Sciatic nerve (tissue), 2 donors: ENCODE measurements at regions not wholly inside any gene's neighbourhood (a gene's known extent, or its start where the extent isn't known, plus 50 kb on each side); places are given as distances from the start of the nearest gene placed in this dataset.
"Not testable (repeated sequence)": the region's sequence is repeated elsewhere in the genome, so short reads cannot be mapped to it uniquely, and the experiment has no call there.

Experiments
- ATAC-seq: fragments of 200-7000 bp; cut with Tn5 transposase; one replicate; pipeline ENCODE4 v1.9.1; 2020; ENCODE audit warnings: mild to moderate bottlenecking, moderate library complexity
- DNase-seq: peaks from one replicate; pipeline ENCODE4 v3.0.0-alpha.2; 2020; ENCODE audit warnings: low spot score
- intact Hi-C: fragments of 100-400 bp; cut with DNase I; formaldehyde crosslinking; loops from one replicate; pipeline ENCODE4 v1.14.2; 2022
- donor health status: DM: no; HTN: no; CAD: no.
- donor health status: DM: no; HTN: no; CAD: no.

DNA sequence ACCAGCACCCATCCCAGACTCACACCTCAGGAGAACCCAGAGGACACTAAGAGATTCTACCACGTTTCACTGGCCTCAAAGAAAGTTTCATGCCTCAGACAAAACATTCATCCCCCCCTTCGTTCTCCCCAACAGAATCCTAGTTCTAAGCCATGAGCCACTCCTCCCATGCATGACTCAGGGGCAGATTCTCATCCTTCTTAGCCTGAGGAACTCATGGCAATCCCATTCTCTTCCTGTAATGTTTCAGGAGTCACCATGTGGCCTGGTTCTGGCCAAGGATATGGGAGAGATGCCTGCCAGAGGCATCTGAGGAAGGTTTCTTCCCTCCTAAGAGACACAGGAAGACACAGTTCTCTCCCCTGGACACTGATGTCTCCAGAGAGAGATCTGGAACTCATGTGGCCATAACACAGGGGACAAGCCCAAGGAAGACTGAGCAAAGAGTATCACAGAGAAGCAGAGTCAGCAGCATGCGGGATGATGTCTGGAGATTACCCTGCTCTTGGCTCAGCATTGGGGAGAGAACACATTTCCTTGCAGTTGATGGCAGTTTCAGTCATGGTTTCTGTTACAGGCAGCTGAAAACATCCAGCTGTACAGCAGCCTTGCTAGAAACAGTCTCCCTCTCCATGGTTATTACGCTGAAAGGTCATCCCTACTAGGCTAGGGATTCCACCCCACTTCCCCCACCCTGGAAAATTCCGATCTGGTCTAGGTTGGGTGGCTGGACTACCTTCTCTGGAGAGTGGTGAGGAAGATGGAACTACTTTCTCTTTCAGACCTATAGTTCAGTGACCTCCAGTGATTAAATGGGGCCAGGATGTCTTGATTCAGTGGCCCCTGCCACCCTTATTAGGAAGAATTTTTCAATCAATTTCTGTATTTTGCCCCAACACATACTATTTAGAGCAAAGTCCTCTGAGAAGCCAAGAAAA, 115.4 kb downstream of the ZNF608 start:
- DNase-seq (no peak), ATAC-seq (no peak)
- intact Hi-C loops: no loop called here

- ATAC-seq (peak; percentile 80), DNase-seq (no peak)
- intact Hi-C loops: no loop called here
Observed at GRCh38 chr5:124628721-124629596, 117.5 kb downstream of the ZNF608 start.

GRCh38 chr5:124627815-124628595, 118.4 kb downstream of the ZNF608 start:
- intact Hi-C loops: no loop called here
- no peak for ATAC-seq
- DNase-seq: no peak

DNA sequence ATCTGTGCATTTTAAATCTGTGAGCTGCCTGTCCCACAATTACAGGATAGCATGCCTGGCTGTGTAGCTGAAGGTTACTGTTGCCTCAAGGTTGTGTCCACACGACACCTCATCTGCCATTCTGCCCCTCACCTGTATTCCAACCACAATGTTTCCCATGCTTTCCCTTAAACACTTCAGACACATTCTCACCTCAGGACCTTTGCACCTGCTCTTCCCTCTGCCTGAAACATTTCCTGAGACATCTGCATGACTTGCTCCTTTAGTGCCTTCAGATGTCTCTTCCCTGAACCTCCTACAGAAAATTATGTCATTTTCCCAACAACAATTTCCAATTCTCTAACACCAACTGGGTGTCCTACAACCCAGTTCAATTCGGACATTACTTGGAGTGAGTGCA, 120.4 kb downstream of the ZNF608 start:
- ATAC-seq (no peak), DNase-seq (no peak)
- intact Hi-C loops: no loop called here

GRCh38 chr5:124623265-124623664, 123.2 kb downstream of the ZNF608 start:
- intact Hi-C loops: no loop called here
- ATAC-seq: no peak

DNA sequence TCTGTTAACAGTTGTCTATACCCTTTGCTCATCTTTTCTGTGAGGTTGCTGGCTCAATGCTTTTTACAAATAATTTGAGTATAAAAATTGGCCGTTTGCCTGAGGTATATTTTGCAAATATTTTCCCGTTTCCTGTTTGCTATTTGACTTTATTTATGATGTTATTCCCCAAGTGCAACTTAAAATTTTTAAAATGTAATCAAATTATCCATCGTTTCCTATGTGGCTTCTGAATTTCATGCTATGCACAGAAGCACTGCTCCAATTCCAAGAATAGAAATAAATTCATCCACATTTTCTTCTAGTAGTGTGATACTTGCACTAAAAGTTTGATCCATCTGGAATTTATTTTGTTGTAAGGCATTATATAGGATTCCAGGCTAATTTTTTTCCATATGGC, 123.6 kb downstream of the ZNF608 start:
- intact Hi-C loops: no loop called here
- DNase-seq (no peak), ATAC-seq (no peak)

More at GRCh38 chr5:124623265-124623664, 123.2 kb downstream of the ZNF608 start:
- no peak for DNase-seq

- DNase-seq (no peak), ATAC-seq (no peak)
- intact Hi-C loops: no loop called here
Observed at GRCh38 chr5:124621279-124621678, 125.2 kb downstream of the ZNF608 start.

GRCh38 chr5:124620743-124621142, 125.7 kb downstream of the ZNF608 start:
- DNase-seq: no peak
- intact Hi-C loops: no loop called here
- no peak for ATAC-seq

DNA sequence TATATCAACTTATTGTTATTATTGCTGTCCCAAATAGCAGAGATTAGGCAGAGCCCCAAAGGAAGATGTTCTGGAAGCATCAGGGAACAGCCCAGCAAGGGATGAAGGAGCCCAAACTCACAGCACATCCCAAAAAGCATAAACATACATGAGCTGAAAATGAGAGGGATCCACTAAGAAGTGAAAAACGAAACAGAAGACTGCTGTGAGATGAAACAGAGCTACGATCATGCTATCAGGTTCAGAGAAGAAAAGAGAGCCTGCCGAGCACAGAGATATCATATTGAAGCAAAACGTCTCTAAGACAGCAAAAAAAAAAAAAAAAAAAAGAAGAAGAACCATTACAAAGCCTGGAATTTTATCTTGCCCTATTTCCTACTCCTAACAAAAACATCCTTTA, 127.3 kb downstream of the ZNF608 start:
- ATAC-seq (no peak), DNase-seq (no peak)
- intact Hi-C loops: no loop called here

DNA sequence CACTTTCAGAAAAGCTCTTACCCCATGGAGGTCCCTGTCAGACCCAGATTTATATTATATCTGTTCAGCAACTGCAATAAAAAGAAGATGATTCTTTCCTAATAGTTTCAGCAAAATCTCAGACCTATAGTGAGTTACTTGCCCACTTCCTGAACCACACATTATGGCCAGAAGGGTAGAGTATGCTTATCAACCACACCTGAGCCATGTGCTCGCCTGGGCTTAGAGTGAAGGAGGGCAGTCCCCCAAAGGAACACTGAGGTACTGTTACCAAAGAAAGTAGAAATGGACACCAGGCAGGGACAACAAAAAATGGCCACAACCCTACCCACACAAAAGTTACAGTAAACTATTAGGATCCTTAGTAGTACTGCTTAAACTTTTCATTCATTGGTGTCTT, 128.7 kb downstream of the ZNF608 start:
- intact Hi-C loops: no loop called here
- ATAC-seq: no peak
- DNase-seq: no peak

DNA sequence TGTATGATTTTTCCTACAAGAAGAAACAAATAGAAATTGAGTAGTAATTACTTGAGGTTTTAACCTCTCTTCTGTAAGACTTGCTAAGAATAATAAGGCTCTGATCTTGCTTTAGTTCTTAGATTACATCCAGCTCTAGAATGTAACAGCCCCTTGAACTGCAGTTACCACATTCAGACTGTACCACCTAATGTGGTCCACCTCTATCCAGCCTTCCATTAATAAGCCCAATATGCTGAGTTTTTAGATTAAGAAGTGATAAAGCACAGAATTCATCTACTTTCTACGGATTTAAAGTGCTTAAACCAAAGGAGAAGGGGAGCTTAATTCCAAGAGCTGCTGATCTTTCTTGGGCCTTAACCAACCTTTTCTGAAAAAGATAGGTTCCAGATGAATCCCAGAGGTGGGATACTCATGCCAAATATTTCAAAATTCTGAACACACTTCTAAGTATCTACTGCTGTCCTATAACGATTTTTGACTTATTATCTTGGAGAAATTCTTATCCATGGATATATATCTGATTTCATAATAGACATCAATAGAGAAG, 131.5 kb downstream of the ZNF608 start:
- intact Hi-C loops: no loop called here
- ATAC-seq (no peak), DNase-seq (no peak)

- no peak for DNase-seq
- intact Hi-C loops: no loop called here
- ATAC-seq: no peak
Observed at GRCh38 chr5:124614105-124614504, 132.3 kb downstream of the ZNF608 start.

- no peak for ATAC-seq
- intact Hi-C loops: no loop called here
- no peak for DNase-seq
Observed at GRCh38 chr5:124613273-124613953, 133.0 kb downstream of the ZNF608 start.

- DNase-seq (no peak), ATAC-seq (no peak)
- intact Hi-C loops: no loop called here
Observed at GRCh38 chr5:124612023-124612422, 134.4 kb downstream of the ZNF608 start.

GRCh38 chr5:124611262-124611661, 135.2 kb downstream of the ZNF608 start:
- ATAC-seq, intact Hi-C loops, DNase-seq: not testable (repeated sequence)

DNA sequence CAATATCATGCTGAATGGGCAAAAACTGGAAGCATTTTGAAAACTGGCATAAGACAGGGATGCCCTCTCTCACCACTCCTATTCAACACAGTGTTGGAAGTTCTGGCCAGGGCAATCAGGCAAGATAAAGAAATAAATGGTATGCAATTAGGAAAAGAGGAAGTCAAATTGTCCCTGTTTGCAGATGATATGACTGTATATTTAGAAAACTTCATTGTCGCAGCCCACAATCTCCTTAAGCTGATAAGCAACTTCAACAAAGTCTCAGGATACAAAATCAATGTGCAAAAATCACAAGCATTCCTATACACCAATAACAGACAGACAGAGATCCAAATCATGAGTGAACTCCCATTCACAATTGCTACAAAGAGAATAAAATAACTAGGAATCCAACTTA, 136.8 kb downstream of the ZNF608 start:
- ATAC-seq, DNase-seq, intact Hi-C loops: not testable (repeated sequence)

DNA sequence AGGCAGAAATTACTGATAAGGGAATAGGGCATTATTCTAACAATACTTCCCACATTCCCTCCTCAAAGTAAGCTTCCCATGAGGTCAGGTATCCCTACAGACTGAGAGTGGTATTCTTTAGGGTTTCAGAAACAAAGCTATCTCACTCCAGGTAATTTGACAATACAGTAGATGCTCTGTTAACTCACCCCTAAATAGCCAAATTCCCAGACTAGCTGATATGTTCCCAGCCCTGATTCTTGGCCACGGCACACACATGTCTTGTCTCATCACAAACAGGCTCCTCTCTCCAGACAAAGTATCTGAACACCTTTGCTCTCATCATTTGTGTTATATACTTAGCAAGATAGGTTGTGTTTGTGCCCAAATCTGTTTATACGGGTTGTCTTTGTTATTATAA, 139.9 kb downstream of the ZNF608 start:
- ATAC-seq (no peak), DNase-seq (no peak)
- intact Hi-C loops: no loop called here

DNA sequence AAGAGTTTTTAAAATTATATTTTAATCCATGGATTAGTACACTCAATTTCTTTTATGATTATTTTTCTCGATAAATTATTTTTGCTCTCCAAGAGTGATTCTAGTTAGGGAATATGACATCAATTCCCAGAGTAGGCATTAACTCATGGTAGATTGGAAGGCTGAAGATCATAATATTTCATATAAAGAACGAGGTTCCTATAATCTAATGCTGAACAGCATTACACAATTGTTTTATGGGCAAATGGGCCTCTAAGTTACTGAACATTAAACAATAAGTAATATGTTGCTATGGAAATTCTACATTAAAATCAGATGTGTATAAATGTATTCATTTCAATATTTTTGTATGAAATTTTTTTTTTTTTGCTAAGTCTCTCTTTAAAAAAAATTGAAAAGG, 140.3 kb downstream of the ZNF608 start:
- intact Hi-C loops: no loop called here
- DNase-seq: no peak
- ATAC-seq: no peak
